ENCODE measurements at regions not wholly inside any gene's neighbourhood (a gene's known extent, or its start where the extent isn't known, plus 50 kb on each side); places are given as distances from the start of the nearest gene placed in this dataset.

- H3K27me3 ChIP-seq (replicated peaks; ENCODE audit: control insufficient read depth, insufficient read depth, low read length), result no peaks in the 10 kb centered on the region
- H3K9me3 ChIP-seq (ENCODE audit: control insufficient read depth, low read length), result no peaks in the 10 kb centered on the region
- no peaks in the 10 kb centered on the region for H3K36me3 ChIP-seq (ENCODE audit: control insufficient read depth, insufficient read depth, low read length, severe bottlenecking)
- H3K4me3 ChIP-seq (ENCODE audit: low read length), result no peak overlapping the region
- DNase-seq (ENCODE audit: low read depth), result no peak
- H3K9ac ChIP-seq (ENCODE audit: low read length), result no peak overlapping the region
- no peaks in the 10 kb centered on the region for H3K4me1 ChIP-seq (ENCODE audit: control insufficient read depth, insufficient read depth, low read length)
These were observed 807.5 kb upstream of the SLC10A2 start for GRCh38 chr13:103873725-103874124.

- Histone ChIP-seq H3K4me1 (ENCODE audit: control insufficient read depth, insufficient read depth, low read length) (no peaks in the 10 kb centered on the region), H3K36me3 (ENCODE audit: control insufficient read depth, insufficient read depth, low read length, severe bottlenecking) (no peaks in the 10 kb centered on the region), H3K27me3 (replicated peaks; ENCODE audit: control insufficient read depth, insufficient read depth, low read length) (no peaks in the 10 kb centered on the region), H3K9ac (ENCODE audit: low read length) (no peak overlapping the region), H3K4me3 (ENCODE audit: low read length) (no peak overlapping the region), H3K9me3 (ENCODE audit: control insufficient read depth, low read length) (no peaks in the 10 kb centered on the region)
- DNase-seq (ENCODE audit: low read depth), result no peak
These were observed 799.8 kb upstream of the SLC10A2 start for GRCh38 chr13:103866048-103866447.

GRCh38 chr13:103862525-103862924 lies 796.3 kb upstream of the SLC10A2 start:
- H3K9ac ChIP-seq (ENCODE audit: low read length), result no peak overlapping the region
- DNase-seq (ENCODE audit: low read depth), result no peak
- no peaks in the 10 kb centered on the region for H3K36me3 ChIP-seq (ENCODE audit: control insufficient read depth, insufficient read depth, low read length, severe bottlenecking)
- H3K9me3 ChIP-seq (ENCODE audit: control insufficient read depth, low read length), result no peaks in the 10 kb centered on the region
- H3K4me1 ChIP-seq (ENCODE audit: control insufficient read depth, insufficient read depth, low read length), result no peaks in the 10 kb centered on the region
- no peaks in the 10 kb centered on the region for H3K27me3 ChIP-seq (replicated peaks; ENCODE audit: control insufficient read depth, insufficient read depth, low read length)
- H3K4me3 ChIP-seq (ENCODE audit: low read length), result no peak overlapping the region

GRCh38 chr13:103859952-103860351 lies 793.7 kb upstream of the SLC10A2 start:
- no peak overlapping the region for H3K4me3 ChIP-seq (ENCODE audit: low read length)
- H3K27me3 ChIP-seq (replicated peaks; ENCODE audit: control insufficient read depth, insufficient read depth, low read length), result no peaks in the 10 kb centered on the region
- DNase-seq (ENCODE audit: low read depth), result no peak
- no peaks in the 10 kb centered on the region for H3K36me3 ChIP-seq (ENCODE audit: control insufficient read depth, insufficient read depth, low read length, severe bottlenecking)
- H3K9ac ChIP-seq (ENCODE audit: low read length), result no peak overlapping the region
- H3K9me3 ChIP-seq (ENCODE audit: control insufficient read depth, low read length), result no peaks in the 10 kb centered on the region
- H3K4me1 ChIP-seq (ENCODE audit: control insufficient read depth, insufficient read depth, low read length), result no peaks in the 10 kb centered on the region

GRCh38 chr13:103852036-103852435 lies 785.8 kb upstream of the SLC10A2 start:
- Histone ChIP-seq H3K4me1 (ENCODE audit: control insufficient read depth, insufficient read depth, low read length) (no peaks in the 10 kb centered on the region), H3K4me3 (ENCODE audit: low read length) (no peak overlapping the region), H3K9me3 (ENCODE audit: control insufficient read depth, low read length) (no peaks in the 10 kb centered on the region), H3K27me3 (replicated peaks; ENCODE audit: control insufficient read depth, insufficient read depth, low read length) (no peaks in the 10 kb centered on the region), H3K36me3 (ENCODE audit: control insufficient read depth, insufficient read depth, low read length, severe bottlenecking) (no peaks in the 10 kb centered on the region), H3K9ac (ENCODE audit: low read length) (no peak overlapping the region)
- no peak for DNase-seq (ENCODE audit: low read depth)

- DNase-seq (ENCODE audit: low read depth), result no peak
- Histone ChIP-seq H3K4me1 (ENCODE audit: control insufficient read depth, insufficient read depth, low read length) (no peaks in the 10 kb centered on the region), H3K27me3 (replicated peaks; ENCODE audit: control insufficient read depth, insufficient read depth, low read length) (no peaks in the 10 kb centered on the region), H3K4me3 (ENCODE audit: low read length) (no peak overlapping the region), H3K9me3 (ENCODE audit: control insufficient read depth, low read length) (no peaks in the 10 kb centered on the region), H3K9ac (ENCODE audit: low read length) (no peak overlapping the region), H3K36me3 (ENCODE audit: control insufficient read depth, insufficient read depth, low read length, severe bottlenecking) (no peaks in the 10 kb centered on the region)
These were observed 778.3 kb upstream of the SLC10A2 start for GRCh38 chr13:103844471-103844870.

GRCh38 chr13:103839460-103839859 lies 773.2 kb upstream of the SLC10A2 start:
- Histone ChIP-seq H3K4me1 (ENCODE audit: control insufficient read depth, insufficient read depth, low read length) (no peaks in the 10 kb centered on the region), H3K27me3 (replicated peaks; ENCODE audit: control insufficient read depth, insufficient read depth, low read length) (no peaks in the 10 kb centered on the region), H3K9ac (ENCODE audit: low read length) (no peak overlapping the region), H3K9me3 (ENCODE audit: control insufficient read depth, low read length) (no peaks in the 10 kb centered on the region), H3K36me3 (ENCODE audit: control insufficient read depth, insufficient read depth, low read length, severe bottlenecking) (no peaks in the 10 kb centered on the region), H3K4me3 (ENCODE audit: low read length) (no peak overlapping the region)
- DNase-seq (ENCODE audit: low read depth), result no peak

- no peaks in the 10 kb centered on the region for H3K4me1 ChIP-seq (ENCODE audit: control insufficient read depth, insufficient read depth, low read length)
- DNase-seq (ENCODE audit: low read depth), result no peak
- no peaks in the 10 kb centered on the region for H3K36me3 ChIP-seq (ENCODE audit: control insufficient read depth, insufficient read depth, low read length, severe bottlenecking)
- H3K4me3 ChIP-seq (ENCODE audit: low read length), result no peak overlapping the region
- H3K27me3 ChIP-seq (replicated peaks; ENCODE audit: control insufficient read depth, insufficient read depth, low read length), result no peaks in the 10 kb centered on the region
- H3K9ac ChIP-seq (ENCODE audit: low read length), result no peak overlapping the region
- no peaks in the 10 kb centered on the region for H3K9me3 ChIP-seq (ENCODE audit: control insufficient read depth, low read length)
These were observed 768.8 kb upstream of the SLC10A2 start for GRCh38 chr13:103835052-103835451.

GRCh38 chr13:103833294-103833852 lies 767.2 kb upstream of the SLC10A2 start:
- Histone ChIP-seq H3K9me3 (ENCODE audit: control insufficient read depth, low read length) (no peaks in the 10 kb centered on the region), H3K4me3 (ENCODE audit: low read length) (no peak overlapping the region), H3K27me3 (replicated peaks; ENCODE audit: control insufficient read depth, insufficient read depth, low read length) (no peaks in the 10 kb centered on the region), H3K4me1 (ENCODE audit: control insufficient read depth, insufficient read depth, low read length) (no peaks in the 10 kb centered on the region), H3K9ac (ENCODE audit: low read length) (no peak overlapping the region), H3K36me3 (ENCODE audit: control insufficient read depth, insufficient read depth, low read length, severe bottlenecking) (no peaks in the 10 kb centered on the region)
- DNase-seq (ENCODE audit: low read depth), result no peak

- H3K4me1 ChIP-seq (ENCODE audit: control insufficient read depth, insufficient read depth, low read length), result no peaks in the 10 kb centered on the region
- no peak overlapping the region for H3K4me3 ChIP-seq (ENCODE audit: low read length)
- H3K36me3 ChIP-seq (ENCODE audit: control insufficient read depth, insufficient read depth, low read length, severe bottlenecking), result no peaks in the 10 kb centered on the region
- no peak for DNase-seq (ENCODE audit: low read depth)
- no peak overlapping the region for H3K9ac ChIP-seq (ENCODE audit: low read length)
- no peaks in the 10 kb centered on the region for H3K27me3 ChIP-seq (replicated peaks; ENCODE audit: control insufficient read depth, insufficient read depth, low read length)
- H3K9me3 ChIP-seq (ENCODE audit: control insufficient read depth, low read length), result no peaks in the 10 kb centered on the region
These were observed 749.4 kb upstream of the SLC10A2 start for GRCh38 chr13:103815619-103816018.

GRCh38 chr13:103812971-103813370 lies 746.8 kb upstream of the SLC10A2 start:
- Histone ChIP-seq H3K4me3 (ENCODE audit: low read length) (no peak overlapping the region), H3K27me3 (replicated peaks; ENCODE audit: control insufficient read depth, insufficient read depth, low read length) (no peaks in the 10 kb centered on the region)
- no peak for DNase-seq (ENCODE audit: low read depth)

GRCh38 chr13:103812558-103812957 lies 746.3 kb upstream of the SLC10A2 start:
- Histone ChIP-seq H3K4me3 (ENCODE audit: low read length) (no peak overlapping the region), H3K9me3 (ENCODE audit: control insufficient read depth, low read length) (no peaks in the 10 kb centered on the region), H3K36me3 (ENCODE audit: control insufficient read depth, insufficient read depth, low read length, severe bottlenecking) (no peaks in the 10 kb centered on the region), H3K4me1 (ENCODE audit: control insufficient read depth, insufficient read depth, low read length) (no peaks in the 10 kb centered on the region), H3K27me3 (replicated peaks; ENCODE audit: control insufficient read depth, insufficient read depth, low read length) (no peaks in the 10 kb centered on the region), H3K9ac (ENCODE audit: low read length) (no peak overlapping the region)
- DNase-seq (ENCODE audit: low read depth), result no peak

More at GRCh38 chr13:103812971-103813370, 746.8 kb upstream of the SLC10A2 start:
- H3K4me1 ChIP-seq (ENCODE audit: control insufficient read depth, insufficient read depth, low read length), result no peaks in the 10 kb centered on the region
- no peaks in the 10 kb centered on the region for H3K9me3 ChIP-seq (ENCODE audit: control insufficient read depth, low read length)
- H3K9ac ChIP-seq (ENCODE audit: low read length), result no peak overlapping the region
- H3K36me3 ChIP-seq (ENCODE audit: control insufficient read depth, insufficient read depth, low read length, severe bottlenecking), result no peaks in the 10 kb centered on the region

Data from adipocyte (in vitro differentiated cells).